ENCODE measurements at regions not wholly inside any gene's neighbourhood (a gene's known extent, or its start where the extent isn't known, plus 50 kb on each side); places are given as distances from the start of the nearest gene placed in this dataset.

GRCh38 chr15:46146002-46146401 lies 511.2 kb downstream of the SQOR start:
- DNase-seq (ENCODE audit: extremely low read depth in 1 of 11, low read depth in 9 of 11, low spot score in 4 of 11) = no peak

GRCh38 chr15:46146915-46147314 lies 512.1 kb downstream of the SQOR start:
- no peak for DNase-seq (ENCODE audit: extremely low read depth in 1 of 11, low read depth in 9 of 11, low spot score in 4 of 11)

GRCh38 chr15:46151786-46152185 lies 517.0 kb downstream of the SQOR start:
- no peak for DNase-seq (ENCODE audit: extremely low read depth in 1 of 11, low read depth in 9 of 11, low spot score in 4 of 11)

GRCh38 chr15:46166750-46167149 lies 531.9 kb downstream of the SQOR start:
- no peak for DNase-seq (ENCODE audit: extremely low read depth in 1 of 11, low read depth in 9 of 11, low spot score in 4 of 11)

- DNase-seq (ENCODE audit: extremely low read depth in 1 of 11, low read depth in 9 of 11, low spot score in 4 of 11) = no peak
Observed at GRCh38 chr15:46170326-46170725, 535.5 kb downstream of the SQOR start.

- DNase-seq (ENCODE audit: extremely low read depth in 1 of 11, low read depth in 9 of 11, low spot score in 4 of 11) = no peak
Observed at GRCh38 chr15:46174122-46174521, 539.3 kb downstream of the SQOR start.

GRCh38 chr15:46177219-46177618 lies 542.4 kb downstream of the SQOR start:
- no peak for DNase-seq (ENCODE audit: extremely low read depth in 1 of 11, low read depth in 9 of 11, low spot score in 4 of 11)

- DNase-seq (ENCODE audit: extremely low read depth in 1 of 11, low read depth in 9 of 11, low spot score in 4 of 11) = no peak
Observed at GRCh38 chr15:46178138-46178537, 543.3 kb downstream of the SQOR start.

GRCh38 chr15:46207341-46207740 lies 572.5 kb downstream of the SQOR start:
- no peak for DNase-seq (ENCODE audit: extremely low read depth in 1 of 11, low read depth in 9 of 11, low spot score in 4 of 11)

GRCh38 chr15:46213551-46213950 lies 578.7 kb downstream of the SQOR start:
- no peak for DNase-seq (ENCODE audit: extremely low read depth in 1 of 11, low read depth in 9 of 11, low spot score in 4 of 11)

- no peak for DNase-seq (ENCODE audit: extremely low read depth in 1 of 11, low read depth in 9 of 11, low spot score in 4 of 11)
Observed at GRCh38 chr15:46222826-46223225, 588.0 kb downstream of the SQOR start.

- no peak for DNase-seq (ENCODE audit: extremely low read depth in 1 of 11, low read depth in 9 of 11, low spot score in 4 of 11)
Observed at GRCh38 chr15:46229263-46229662, 594.4 kb downstream of the SQOR start.

GRCh38 chr15:46231786-46232185 lies 597.0 kb downstream of the SQOR start:
- no peak for DNase-seq (ENCODE audit: extremely low read depth in 1 of 11, low read depth in 9 of 11, low spot score in 4 of 11)

- no peak for DNase-seq (ENCODE audit: extremely low read depth in 1 of 11, low read depth in 9 of 11, low spot score in 4 of 11)
Observed at GRCh38 chr15:46232471-46232870, 597.6 kb downstream of the SQOR start.

- DNase-seq (ENCODE audit: extremely low read depth in 1 of 11, low read depth in 9 of 11, low spot score in 4 of 11) = no peak
Observed at GRCh38 chr15:46242935-46243334, 608.1 kb downstream of the SQOR start.

- no peak for DNase-seq (ENCODE audit: extremely low read depth in 1 of 11, low read depth in 9 of 11, low spot score in 4 of 11)
Observed at GRCh38 chr15:46251903-46252302, 617.1 kb downstream of the SQOR start.

GRCh38 chr15:46258056-46258455 lies 623.2 kb downstream of the SQOR start:
- no peak for DNase-seq (ENCODE audit: extremely low read depth in 1 of 11, low read depth in 9 of 11, low spot score in 4 of 11)

- no peak for DNase-seq (ENCODE audit: extremely low read depth in 1 of 11, low read depth in 9 of 11, low spot score in 4 of 11)
Observed at GRCh38 chr15:46260937-46261336, 626.1 kb downstream of the SQOR start.

GRCh38 chr15:46265664-46266347 lies 631.0 kb downstream of the SQOR start:
- no peak for DNase-seq (ENCODE audit: extremely low read depth in 1 of 11, low read depth in 9 of 11, low spot score in 4 of 11)

GRCh38 chr15:46266661-46267060 lies 631.8 kb downstream of the SQOR start:
- DNase-seq (ENCODE audit: extremely low read depth in 1 of 11, low read depth in 9 of 11, low spot score in 4 of 11) = no peak

- DNase-seq (ENCODE audit: extremely low read depth in 1 of 11, low read depth in 9 of 11, low spot score in 4 of 11) = no peak
Observed at GRCh38 chr15:46270481-46271147, 635.8 kb downstream of the SQOR start.

Data from renal cortex interstitium (tissue), 11 donors.